GM19452 (cell line): ENCODE measurements at regions not wholly inside any gene's neighbourhood (a gene's known extent, or its start where the extent isn't known, plus 50 kb on each side); places are given as distances from the start of the nearest gene placed in this dataset.
"Not testable (repeated sequence)": the region's sequence is repeated elsewhere in the genome, so short reads cannot be mapped to it uniquely, and the experiment has no call there.

ENCODE experiments used
- ATAC-seq: cut with Tn5 transposase; IDR thresholded peaks from one replicate; pipeline ENCODE4 v1.9.1; 2021; ENCODE audit not compliant: unreplicated experiment

DNA sequence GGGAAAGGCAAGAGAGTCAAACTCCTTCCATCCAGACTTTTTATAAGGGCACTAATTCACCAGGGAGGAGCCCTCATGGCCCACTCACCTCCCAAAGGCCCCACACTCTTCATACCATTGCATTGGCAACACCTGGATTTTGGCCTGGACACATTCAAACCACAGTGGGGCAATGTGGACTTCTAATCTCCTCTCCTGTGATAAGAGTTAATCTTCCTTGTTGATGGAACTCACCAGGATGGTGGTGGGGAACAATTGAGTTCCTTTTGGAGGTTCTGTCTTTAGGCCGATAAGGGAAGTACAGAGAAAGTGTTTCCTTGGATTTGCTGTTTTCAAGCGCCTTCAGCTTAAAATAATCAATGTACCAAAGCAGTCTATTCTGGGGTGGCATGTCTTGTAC lies 268.7 kb downstream of the CD83 start:
- no peak for ATAC-seq

DNA sequence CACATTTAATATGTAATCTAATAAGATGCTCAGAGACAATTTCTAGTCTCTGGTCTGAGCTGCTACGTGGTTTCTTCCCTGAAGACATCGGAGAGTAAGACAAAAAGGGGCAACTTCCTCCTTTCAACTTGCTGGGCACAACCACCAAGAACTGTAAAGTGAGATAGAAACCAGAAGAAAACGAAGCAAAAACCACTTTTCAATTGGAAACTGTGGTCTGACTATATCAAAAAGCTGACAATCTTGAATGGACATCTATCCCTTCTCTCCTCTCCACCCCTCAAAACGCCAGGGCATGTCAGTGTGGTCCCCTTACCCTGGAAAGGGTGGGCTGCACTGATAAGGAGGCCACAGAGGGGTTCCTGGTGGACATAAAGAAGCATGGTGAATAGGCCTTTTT lies 269.1 kb downstream of the CD83 start:
- no peak for ATAC-seq

DNA sequence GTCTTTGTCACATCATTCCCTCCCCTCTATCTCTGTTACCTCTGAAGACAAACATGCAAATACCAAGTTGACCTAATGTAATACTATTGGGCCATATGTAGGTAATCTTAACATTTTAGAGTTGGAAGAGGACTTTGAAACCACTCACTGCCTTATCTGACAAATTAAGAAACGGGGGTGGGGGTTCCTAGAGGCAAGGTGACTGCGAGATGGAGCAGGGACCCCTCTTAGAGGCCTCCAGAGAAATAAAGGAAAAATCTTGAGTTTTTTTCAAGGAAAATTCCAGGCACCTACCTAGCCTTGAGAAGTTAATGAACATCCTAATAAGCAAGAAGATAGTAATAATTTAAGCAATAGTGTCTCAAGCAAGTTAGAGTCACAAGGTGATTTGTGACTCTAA lies 270.8 kb downstream of the CD83 start:
- no peak for ATAC-seq

DNA sequence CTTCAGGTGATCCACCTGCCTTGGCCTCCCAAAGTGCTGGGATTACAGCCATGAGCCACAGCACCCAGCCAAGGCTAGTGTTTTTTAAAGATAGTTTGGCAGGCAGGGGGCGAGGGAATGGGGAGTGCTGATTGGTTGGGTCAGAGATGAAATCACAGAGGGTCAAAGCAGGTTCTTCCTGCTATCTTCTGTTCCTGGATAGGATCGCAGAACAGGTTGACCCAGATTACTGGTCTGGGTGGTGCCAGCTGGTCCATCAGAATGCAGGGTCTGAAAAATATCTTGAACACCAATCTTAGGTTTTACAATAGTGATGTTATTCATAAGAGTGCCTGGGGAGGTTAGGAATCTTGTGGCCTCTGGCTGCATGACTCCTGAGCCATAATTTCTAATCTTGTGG lies 272.2 kb downstream of the CD83 start:
- not testable (repeated sequence) for ATAC-seq

DNA sequence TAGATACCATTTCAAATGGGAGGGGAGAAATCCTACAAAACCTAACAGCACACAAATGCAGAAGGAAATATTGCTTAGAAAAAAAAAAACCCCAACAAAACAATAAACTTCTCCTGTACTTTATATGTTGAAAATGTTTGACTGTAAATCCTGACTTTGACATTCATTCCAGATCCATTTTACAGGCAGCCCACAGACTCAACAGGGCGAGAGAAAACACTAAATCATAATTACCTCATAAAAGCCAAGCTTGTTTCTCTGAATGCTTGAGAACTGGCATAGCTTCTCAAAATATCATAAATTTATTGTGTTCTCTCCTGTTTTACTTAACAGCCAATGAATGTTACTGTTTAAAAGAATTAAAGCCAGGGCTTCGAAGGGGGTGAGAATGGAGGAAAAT lies 273.2 kb downstream of the CD83 start:
- no peak for ATAC-seq

DNA sequence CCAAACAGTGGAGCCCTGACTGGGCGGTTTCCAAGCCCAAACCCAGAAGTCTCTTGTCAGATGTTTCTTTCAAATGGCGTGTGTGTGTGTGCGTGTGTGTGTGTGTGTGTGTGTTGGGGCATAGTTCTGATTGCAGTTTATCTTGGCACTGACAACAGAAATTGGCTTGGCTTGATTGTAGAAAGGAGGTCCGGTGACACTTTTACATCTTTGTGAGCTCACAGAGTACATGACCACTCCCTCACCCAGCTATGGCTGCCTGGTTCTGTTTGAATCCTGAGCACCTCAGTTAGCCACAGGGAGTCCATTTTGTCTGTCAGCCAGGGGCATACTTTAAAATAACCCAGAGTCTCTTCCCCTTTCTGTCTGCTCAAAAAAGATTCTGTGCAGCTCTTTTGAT lies 276.3 kb downstream of the CD83 start:
- no peak for ATAC-seq

DNA sequence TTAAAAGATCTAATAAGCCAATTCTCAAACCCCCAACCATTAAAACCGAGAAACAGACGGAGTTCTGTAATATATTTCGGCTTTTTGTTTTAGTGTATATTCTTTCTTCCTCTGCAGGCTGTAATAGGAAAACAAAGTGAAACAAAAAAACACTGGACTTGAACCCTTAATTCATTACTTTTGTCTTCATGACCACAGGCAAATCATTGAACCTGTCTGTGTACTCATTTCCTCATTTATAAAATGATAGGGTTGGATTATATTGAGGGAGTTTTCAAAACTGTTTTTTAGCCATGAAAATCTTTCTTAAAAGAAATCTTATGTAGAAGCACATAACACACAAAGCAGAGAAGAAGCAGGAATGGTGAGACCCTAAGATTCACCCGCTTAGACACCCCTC lies 278.8 kb downstream of the CD83 start:
- ATAC-seq, result no peak

DNA sequence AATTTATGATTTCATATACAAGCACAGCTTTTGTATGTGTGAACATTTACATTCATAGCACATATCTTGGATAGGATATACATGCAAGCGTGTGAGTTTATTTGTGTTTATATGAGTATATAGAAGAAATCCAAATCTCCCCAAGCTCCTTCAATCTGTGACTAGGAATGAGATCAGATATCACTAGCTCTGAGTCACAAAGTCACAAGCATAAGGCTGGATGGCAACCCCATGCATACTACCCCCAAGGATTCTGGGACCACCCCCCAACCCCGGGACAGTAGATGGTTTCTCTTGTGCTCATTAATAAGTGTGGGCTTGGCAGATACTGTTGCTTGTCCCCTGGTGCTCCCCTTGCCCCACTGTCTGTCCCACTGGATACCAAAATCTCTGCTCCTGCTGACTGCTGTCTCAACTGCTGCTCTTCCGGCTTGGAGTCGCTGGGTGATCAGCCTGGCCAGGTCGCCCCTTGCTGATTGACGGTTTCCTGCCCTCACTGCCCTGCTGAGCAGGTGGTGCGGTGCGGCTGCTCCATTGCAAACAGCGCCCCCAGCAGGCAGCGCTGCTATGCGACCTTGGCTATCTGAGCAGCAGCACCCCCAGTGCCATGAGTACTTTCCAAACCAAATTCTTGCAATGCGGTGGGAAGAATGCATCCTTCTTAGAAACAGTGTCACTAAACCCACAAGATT lies 279.4 kb downstream of the CD83 start:
- no peak for ATAC-seq

DNA sequence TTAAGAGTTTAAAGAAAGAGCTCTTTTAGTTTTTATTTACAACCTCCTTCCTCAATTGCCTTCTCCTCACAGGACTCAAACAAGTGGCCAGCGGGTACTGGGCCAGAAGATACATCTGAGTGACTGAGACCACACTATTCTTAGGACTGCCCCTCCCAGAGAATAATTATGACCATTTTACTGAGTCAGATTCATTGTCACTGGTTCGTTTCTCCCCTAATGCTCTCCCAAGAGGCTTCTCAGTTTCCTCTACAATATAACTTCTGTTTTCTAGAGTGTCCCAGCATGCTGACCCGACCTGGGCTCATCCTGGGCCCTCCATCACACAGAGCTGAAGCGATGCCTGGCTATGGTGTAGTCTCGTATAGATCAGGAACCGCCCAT lies 279.9 kb downstream of the CD83 start:
- ATAC-seq, result no peak

DNA sequence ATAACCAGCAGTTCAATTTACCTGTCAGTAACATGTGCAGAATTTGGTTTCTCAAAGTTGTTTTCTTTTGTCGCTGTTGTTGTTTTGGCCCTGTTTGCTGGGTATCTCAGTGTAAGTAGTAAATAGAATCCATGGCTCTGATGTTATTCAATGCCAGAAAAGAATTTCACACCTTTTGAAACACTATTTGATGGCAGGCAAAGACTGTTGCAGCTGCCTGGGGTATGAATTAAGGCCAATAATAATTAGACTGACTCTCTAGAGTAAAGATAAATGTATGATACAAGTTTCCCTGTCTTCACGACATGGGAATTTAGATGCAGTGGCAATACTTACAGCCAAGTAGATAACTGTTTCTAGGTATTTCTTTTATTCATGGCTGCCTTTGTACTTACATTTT lies 281.4 kb downstream of the CD83 start:
- no peak for ATAC-seq

DNA sequence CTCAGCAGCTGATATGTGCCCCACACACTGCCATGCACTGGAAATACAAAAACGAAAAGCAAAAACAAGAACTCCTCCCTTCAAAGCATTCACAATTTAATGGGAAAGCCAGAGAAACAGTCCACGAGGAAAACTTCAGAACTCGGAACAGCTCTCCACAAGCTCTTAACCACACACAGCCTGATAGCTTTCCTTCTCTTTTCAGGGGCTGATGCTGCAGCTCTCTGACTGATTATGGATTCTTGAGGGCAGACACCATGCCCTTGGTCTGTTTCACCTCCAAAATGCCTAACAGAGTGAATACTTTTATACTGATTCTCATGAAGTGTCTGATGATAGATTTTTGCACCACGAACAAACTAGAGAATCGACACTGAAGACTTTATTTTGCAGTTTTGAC lies 282.1 kb downstream of the CD83 start:
- ATAC-seq, result no peak

DNA sequence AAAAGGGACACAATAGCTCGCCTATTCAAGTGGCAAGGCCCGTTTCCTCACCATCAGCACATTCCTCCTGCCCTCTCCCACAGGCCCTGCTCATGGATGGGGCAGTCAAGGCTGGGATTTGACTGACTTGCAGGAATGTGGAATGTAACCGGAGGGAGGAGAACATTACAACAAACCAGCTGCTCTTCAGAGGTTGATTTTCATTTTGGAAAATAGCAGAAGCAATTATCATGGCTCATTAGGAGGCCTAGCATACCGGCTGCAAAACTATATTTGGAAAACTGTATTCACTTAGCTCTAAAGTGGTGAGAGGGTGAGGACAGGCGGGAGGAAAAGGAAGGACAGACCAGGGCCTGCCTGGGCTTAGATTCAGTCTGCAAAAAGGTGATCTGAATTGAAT lies 283.7 kb downstream of the CD83 start:
- no peak for ATAC-seq

DNA sequence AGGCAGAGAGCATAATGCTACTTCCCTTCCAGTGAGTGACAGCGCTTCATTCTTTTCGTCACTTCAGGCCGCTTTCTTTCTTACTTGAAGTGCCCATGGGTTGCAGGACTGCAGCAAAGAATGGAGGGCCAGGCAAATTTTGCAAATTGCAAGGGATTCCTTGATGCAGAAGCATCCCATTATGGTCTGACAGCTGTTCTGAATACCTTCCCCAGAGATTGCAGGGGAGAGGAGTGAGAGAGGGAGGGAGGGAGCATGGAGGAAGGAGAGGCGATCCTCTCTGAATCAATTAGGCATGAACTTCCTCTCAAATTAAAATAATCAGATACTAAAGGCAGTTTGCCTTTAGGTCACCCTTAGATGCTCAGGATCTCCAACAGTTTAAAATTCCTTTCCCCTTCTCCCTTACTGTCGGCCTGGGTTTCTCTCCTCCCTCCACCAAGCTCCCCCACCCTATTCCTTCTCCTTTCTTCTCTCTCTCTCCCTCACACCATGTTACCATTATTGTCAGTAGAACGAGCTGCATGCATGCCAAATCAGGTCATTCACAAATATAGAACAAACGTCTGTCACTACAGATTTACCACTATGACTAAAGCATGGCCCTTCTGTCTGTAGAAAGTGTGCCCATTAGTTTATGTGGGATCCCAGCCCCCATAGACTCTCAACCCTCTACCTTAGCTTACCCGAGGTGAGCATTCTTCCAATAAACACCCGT lies 289.2 kb downstream of the CD83 start:
- no peak for ATAC-seq

DNA sequence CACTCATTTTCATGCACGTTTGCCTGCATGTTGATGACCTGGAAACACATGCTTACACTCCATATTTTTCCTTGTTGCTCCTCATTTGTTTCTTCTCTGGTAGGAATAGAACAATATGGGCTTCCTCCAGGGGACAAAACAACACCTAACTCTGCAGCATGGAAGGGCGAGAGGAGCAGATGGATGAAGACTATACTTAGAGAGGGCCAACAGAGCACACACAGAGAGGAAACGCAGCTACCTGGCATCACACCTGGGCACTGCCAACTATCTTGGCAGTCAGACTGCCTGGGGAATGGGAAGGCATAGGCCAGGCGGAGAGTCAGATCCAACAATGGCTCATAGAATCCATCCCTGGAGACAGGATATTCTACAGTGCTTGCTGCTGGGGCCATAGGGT lies 290.9 kb downstream of the CD83 start:
- no peak for ATAC-seq

DNA sequence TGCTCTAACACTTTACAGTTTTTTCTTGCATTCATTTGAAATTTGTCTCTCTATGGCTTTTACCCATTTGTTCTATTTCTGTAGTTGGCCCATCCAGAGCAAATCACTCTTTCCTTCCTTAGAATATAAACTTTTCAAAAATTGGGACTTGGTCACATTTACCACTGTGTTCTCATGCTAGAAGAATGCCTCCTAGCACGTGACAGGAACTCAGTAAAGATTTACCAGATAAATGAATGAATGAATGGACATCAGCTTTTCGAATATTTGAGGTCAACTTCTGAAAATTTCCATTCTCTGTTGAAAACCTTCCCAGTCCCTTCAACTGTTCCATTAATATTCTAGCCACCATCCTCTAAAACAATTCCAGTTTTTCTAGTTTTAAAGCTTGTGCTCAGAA lies 294.5 kb downstream of the CD83 start:
- no peak for ATAC-seq

DNA sequence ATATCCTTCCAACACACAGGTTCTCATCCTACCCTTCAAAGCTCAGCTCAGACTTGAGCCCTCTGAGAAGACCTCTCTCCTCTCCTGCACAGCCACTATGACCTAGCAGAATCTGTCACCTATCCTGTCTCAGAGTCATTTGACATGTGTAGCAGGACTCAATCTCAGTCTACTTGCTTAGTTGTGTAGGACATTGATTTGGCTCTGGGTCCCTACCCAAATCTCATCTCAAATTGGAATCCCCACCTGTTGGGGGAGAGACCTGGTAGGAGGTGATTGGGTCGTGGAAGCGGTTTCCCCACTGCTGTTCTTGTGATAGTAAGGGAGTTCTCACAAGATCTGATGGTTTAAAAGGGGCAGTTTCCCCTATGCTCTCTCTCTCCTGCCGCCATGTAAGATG lies 297.9 kb downstream of the CD83 start:
- no peak for ATAC-seq

DNA sequence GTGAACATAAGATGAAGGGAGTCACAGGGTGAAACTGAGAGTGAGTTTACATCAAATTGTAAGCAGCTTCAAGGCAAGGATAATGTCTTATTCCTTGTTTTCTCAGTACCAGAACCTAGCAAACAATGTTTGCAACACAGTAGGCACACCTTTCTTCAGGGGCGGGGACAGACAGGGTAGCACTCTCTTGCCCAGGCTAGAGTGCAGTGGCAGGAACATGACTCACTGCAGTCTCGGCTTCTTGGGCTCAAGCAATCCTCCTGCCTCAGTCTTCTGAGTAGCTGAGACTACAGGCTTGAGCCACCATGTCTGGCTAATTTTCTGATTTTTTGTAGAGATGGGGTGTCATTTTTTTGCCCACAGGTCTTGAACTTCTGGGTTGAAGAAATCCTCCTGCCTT lies 299.8 kb downstream of the CD83 start:
- ATAC-seq, result no peak

DNA sequence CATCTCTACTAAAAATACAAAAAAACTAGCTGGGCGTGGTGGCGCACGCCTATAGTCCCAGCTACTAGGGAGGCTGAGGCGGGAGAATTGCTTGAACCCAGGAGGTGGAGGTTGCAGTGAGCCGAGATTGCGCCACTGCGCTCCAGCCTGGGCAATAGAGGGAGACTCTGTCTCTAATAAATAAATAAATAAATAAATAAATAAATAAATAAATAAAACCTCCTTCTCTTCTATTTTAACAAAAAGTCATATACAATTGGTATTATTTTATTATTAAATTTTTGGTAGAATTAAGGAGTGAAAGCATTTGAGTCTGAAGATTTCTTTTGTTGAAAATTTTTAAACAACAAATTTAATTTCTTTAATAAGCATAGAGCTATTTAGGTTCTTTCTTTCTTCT lies 301.7 kb downstream of the CD83 start:
- not testable (repeated sequence) for ATAC-seq

DNA sequence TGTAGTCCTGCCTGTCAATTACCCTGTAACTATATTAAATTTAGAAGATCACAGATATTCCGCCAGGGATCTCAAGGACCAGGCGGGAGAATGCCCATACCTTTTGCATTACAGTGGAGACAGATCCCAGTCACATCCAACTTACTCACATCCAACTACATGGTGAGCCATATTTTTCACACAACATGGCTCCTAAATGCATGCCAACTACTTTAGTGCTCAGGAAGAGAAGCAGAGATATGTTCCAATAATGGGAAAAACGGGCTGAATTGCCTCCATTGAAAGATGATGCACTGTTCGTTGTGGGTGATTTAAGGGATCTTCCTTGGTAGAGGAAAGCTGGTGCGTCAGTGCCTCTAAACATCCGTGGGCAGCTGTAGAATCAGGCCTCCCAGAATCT lies 304.5 kb downstream of the CD83 start:
- ATAC-seq, result no peak

DNA sequence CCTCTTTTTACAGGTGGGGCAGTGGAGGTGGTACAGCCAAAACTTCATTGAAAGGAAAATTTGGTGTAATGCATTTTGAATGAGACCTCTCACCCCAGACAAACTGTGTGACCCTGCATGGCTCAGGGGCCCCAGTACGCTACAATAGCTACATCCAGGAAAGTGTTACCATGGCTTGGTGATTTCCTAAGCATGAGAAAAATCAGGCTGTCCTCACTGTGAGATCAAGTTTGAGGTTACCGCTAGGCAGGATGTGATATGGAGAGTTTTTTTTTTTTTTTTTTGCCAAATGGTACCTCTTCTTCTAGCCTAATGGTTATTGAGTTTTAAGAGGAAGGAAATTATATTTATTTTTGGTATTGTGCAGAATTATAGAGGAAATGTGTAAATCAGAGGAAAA lies 305.3 kb downstream of the CD83 start:
- no peak for ATAC-seq

DNA sequence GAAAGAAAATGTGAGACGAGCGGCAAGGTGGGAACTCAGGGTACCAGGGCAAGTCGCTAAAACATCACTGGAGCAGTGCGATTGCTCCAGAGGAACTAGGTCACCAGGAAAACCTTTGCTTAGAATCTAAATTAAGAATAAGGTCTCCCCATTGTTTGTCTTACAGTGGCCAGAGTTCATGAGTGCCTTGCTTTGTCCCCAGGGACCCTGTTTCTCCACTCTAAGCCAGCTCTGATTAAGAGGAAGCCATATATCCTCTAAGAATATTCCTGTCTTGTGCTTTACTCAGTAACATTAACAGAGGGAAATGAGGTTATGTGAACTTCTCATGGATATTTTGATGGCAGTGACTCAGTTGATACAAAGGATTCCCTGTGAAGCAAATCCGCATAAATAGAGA lies 305.8 kb downstream of the CD83 start:
- ATAC-seq, result no peak

DNA sequence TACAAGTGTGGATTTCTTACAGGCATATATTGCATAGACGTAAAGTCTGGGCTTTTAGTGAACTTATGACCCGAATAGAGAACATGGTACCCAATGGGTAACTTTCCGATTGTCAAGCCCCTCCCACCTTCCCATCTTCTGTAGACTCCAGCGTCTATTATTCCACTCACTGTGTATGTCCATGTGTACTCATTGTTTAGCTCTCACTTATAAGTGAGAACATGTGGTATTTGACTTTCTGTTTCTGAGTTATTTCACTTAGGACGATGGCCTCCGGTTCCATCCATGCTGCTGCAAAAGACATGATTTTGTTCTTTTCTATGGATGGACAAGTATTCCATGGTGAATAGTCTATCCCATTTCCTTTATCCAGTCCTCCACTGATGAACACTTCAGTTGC lies 306.4 kb downstream of the CD83 start:
- ATAC-seq, result no peak

DNA sequence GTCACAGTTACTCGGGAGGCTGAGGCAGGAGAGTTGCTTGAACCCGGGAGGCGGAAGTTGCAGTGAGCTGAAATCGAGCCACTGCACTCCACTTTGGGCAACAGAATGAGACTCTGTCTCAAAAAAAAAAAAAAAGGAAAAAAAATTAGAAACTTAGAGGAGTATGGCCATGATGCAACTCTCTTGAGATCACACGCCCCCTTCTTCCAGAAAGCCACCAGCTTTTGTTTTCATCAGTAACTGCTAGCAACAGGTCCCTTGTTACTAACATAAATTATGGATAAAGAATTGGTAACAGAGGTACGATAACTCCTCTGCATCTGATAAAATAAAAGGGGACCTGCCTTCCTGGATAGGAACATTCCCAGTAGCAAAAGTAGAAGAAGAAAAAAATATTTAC lies 308.2 kb downstream of the CD83 start:
- no peak for ATAC-seq
